ENCODE measurements at regions not wholly inside any gene's neighbourhood (a gene's known extent, or its start where the extent isn't known, plus 50 kb on each side); places are given as distances from the start of the nearest gene placed in this dataset.
"Not testable (repeated sequence)": the region's sequence is repeated elsewhere in the genome, so short reads cannot be mapped to it uniquely, and the experiment has no call there.

GRCh38 chr20:17861620-17862019 lies 107.0 kb downstream of the SNX5 start:
- TF ChIP-seq CHD2 (IDR thresholded peaks at IDR 0.05; ENCODE audit: low read length, partially characterized antibody); REST (IDR thresholded peaks at IDR 0.05); RFX5 (IDR thresholded peaks at IDR 0.05): not testable (repeated sequence)
- TF ChIP-seq, protein P1, sequence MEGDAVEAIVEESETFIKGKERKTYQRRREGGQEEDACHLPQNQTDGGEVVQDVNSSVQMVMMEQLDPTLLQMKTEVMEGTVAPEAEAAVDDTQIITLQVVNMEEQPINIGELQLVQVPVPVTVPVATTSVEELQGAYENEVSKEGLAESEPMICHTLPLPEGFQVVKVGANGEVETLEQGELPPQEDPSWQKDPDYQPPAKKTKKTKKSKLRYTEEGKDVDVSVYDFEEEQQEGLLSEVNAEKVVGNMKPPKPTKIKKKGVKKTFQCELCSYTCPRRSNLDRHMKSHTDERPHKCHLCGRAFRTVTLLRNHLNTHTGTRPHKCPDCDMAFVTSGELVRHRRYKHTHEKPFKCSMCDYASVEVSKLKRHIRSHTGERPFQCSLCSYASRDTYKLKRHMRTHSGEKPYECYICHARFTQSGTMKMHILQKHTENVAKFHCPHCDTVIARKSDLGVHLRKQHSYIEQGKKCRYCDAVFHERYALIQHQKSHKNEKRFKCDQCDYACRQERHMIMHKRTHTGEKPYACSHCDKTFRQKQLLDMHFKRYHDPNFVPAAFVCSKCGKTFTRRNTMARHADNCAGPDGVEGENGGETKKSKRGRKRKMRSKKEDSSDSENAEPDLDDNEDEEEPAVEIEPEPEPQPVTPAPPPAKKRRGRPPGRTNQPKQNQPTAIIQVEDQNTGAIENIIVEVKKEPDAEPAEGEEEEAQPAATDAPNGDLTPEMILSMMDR (IDR thresholded peaks at IDR 0.05) = not testable (repeated sequence)
